HL-60/S4 treated with phorbol 12-myristate 13-acetate at 8.2 ng/mL for 4 days and 3 days (cell line): ENCODE measurements at regions not wholly inside any gene's neighbourhood (a gene's known extent, or its start where the extent isn't known, plus 50 kb on each side); places are given as distances from the start of the nearest gene placed in this dataset.
"Not testable (repeated sequence)": the region's sequence is repeated elsewhere in the genome, so short reads cannot be mapped to it uniquely, and the experiment has no call there.

ENCODE experiments used
- in situ Hi-C: fragments of 300-500 bp; cut with MboI; formaldehyde crosslinking; loops from 2 replicates; pipeline ENCODE4 v1.15.0; 2022; ENCODE audit warnings: low sequenced_read_pairs

- in situ Hi-C loops = no loop called here
These were observed 502.1 kb downstream of the KIF2B start for GRCh38 chr17:54324813-54325212.

- in situ Hi-C loops = no loop called here
These were observed 517.0 kb downstream of the KIF2B start for GRCh38 chr17:54339731-54340130.

- in situ Hi-C loops = no loop called here
These were observed 524.8 kb downstream of the KIF2B start for GRCh38 chr17:54347495-54347894.

GRCh38 chr17:54348234-54348633 lies 525.5 kb downstream of the KIF2B start:
- in situ Hi-C loops = no loop called here

- in situ Hi-C loops = no loop called here
These were observed 531.2 kb downstream of the KIF2B start for GRCh38 chr17:54353789-54354525.

- in situ Hi-C loops = not testable (repeated sequence)
These were observed 538.3 kb downstream of the KIF2B start for GRCh38 chr17:54361073-54361472.

GRCh38 chr17:54368906-54369305 lies 531.7 kb upstream of the TOM1L1 start:
- in situ Hi-C loops = no loop called here

- in situ Hi-C loops = no loop called here
These were observed 528.4 kb upstream of the TOM1L1 start for GRCh38 chr17:54372069-54372749.

- in situ Hi-C loops = no loop called here
These were observed 526.7 kb upstream of the TOM1L1 start for GRCh38 chr17:54373970-54374369.

- in situ Hi-C loops = not testable (repeated sequence)
These were observed 524.2 kb upstream of the TOM1L1 start for GRCh38 chr17:54376409-54376808.

- in situ Hi-C loops = no loop called here
These were observed 519.2 kb upstream of the TOM1L1 start for GRCh38 chr17:54381482-54381881.

- in situ Hi-C loops = no loop called here
These were observed 496.4 kb upstream of the TOM1L1 start for GRCh38 chr17:54404259-54404658.

GRCh38 chr17:54405826-54406225 lies 494.8 kb upstream of the TOM1L1 start:
- in situ Hi-C loops = no loop called here

- in situ Hi-C loops = no loop called here
These were observed 491.9 kb upstream of the TOM1L1 start for GRCh38 chr17:54408731-54409130.

GRCh38 chr17:54418467-54418866 lies 482.2 kb upstream of the TOM1L1 start:
- in situ Hi-C loops = no loop called here

- in situ Hi-C loops = loop anchor here (25.0 kb wide), 1 partner anchor 112 kb away; no protein-coding TSS in a partner anchor
These were observed 475.0 kb upstream of the TOM1L1 start for GRCh38 chr17:54425671-54426070.

GRCh38 chr17:54426296-54426886 lies 474.3 kb upstream of the TOM1L1 start:
- in situ Hi-C loops = loop anchor here (25.0 kb wide), 1 partner anchor 111 kb away; no protein-coding TSS in a partner anchor

- in situ Hi-C loops = loop anchor here (25.0 kb wide), 1 partner anchor 101 kb away; no protein-coding TSS in a partner anchor
These were observed 464.7 kb upstream of the TOM1L1 start for GRCh38 chr17:54435966-54436365.

- in situ Hi-C loops = loop anchor here (25.0 kb wide), 1 partner anchor 97 kb away; no protein-coding TSS in a partner anchor
These were observed 460.8 kb upstream of the TOM1L1 start for GRCh38 chr17:54439816-54440215.

GRCh38 chr17:54451051-54451450 lies 449.6 kb upstream of the TOM1L1 start:
- in situ Hi-C loops = no loop called here

- in situ Hi-C loops = no loop called here
These were observed 447.8 kb upstream of the TOM1L1 start for GRCh38 chr17:54452666-54453348.
